OCI-LY7 (cell line): ENCODE measurements at regions not wholly inside any gene's neighbourhood (a gene's known extent, or its start where the extent isn't known, plus 50 kb on each side); places are given as distances from the start of the nearest gene placed in this dataset.

Experiments
- EZH2phosphoT487 ChIP-seq: fragments of 200-600 bp; sonication (generic); IDR thresholded peaks from 2 replicates; pipeline ENCODE4 v1.6.1; 2018; ENCODE audit warnings: low read depth, borderline replicate concordance, mild to moderate bottlenecking, mixed run types, antibody characterized with exemption, low read length, moderate library complexity, mixed read lengths
- TF ChIP-seq, protein P1 (sequence below): fragments of 200-600 bp; sonication (generic); conservative IDR thresholded peaks from 2 replicates; pipeline ENCODE4 v1.5.1; 2014; ENCODE audit warnings: mild to moderate bottlenecking, antibody characterized with exemption, low read length, moderate library complexity, mixed read lengths

DNA sequence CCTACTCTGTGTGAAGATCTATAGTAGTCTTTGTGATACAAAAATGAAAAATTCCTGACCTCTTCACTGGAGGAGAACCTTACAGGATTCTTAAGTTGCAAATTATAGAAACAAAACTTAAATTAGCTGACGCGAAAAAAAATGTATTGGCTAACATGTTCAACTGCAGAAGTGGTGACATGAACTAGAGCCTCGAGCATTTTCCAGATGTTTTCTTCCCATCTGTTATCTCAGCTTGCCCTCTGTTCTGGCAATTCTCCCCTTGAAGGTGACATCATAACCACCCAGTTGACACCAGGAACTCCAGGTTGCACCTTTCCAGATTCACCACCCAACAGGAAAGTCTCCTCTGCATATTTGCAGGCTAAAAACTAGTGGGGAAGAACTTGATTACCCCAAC, 222.4 kb downstream of the KDR start:
- TF ChIP-seq, protein P1, sequence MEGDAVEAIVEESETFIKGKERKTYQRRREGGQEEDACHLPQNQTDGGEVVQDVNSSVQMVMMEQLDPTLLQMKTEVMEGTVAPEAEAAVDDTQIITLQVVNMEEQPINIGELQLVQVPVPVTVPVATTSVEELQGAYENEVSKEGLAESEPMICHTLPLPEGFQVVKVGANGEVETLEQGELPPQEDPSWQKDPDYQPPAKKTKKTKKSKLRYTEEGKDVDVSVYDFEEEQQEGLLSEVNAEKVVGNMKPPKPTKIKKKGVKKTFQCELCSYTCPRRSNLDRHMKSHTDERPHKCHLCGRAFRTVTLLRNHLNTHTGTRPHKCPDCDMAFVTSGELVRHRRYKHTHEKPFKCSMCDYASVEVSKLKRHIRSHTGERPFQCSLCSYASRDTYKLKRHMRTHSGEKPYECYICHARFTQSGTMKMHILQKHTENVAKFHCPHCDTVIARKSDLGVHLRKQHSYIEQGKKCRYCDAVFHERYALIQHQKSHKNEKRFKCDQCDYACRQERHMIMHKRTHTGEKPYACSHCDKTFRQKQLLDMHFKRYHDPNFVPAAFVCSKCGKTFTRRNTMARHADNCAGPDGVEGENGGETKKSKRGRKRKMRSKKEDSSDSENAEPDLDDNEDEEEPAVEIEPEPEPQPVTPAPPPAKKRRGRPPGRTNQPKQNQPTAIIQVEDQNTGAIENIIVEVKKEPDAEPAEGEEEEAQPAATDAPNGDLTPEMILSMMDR = no peak
- no peak for TF ChIP-seq EZH2phosphoT487
